Lower leg skin (tissue), 4 donors: ENCODE measurements at regions not wholly inside any gene's neighbourhood (a gene's known extent, or its start where the extent isn't known, plus 50 kb on each side); places are given as distances from the start of the nearest gene placed in this dataset.
"Not testable (repeated sequence)": the region's sequence is repeated elsewhere in the genome, so short reads cannot be mapped to it uniquely, and the experiment has no call there.

Experiments used
- DNase-seq, 2 donors: peaks; one replicate each; pipeline ENCODE4 v3.0.0-alpha.2; 2019; ENCODE audit warnings: low spot score in 2 of 2
- H3K4me3 ChIP-seq: fragments of 200-600 bp; sonication (generic); 2 replicates; pipeline ENCODE4 v1.5.1; 2017; ENCODE audit warnings: mild to moderate bottlenecking, low read depth; ENCODE audit not compliant: poor library complexity, severe bottlenecking
- CTCF ChIP-seq, 3 donors: fragments of 450-650 bp; IDR thresholded peaks; one replicate each; pipeline ENCODE4 v1.5.1; 2016; ENCODE audit warnings: antibody characterized with exemption in 3 of 3, mild to moderate bottlenecking in 3 of 3, moderate library complexity in 2 of 3
- POLR2A ChIP-seq, 2 donors: fragments of 450-650 bp; IDR thresholded peaks; one replicate each; pipeline ENCODE4 v1.6.1; 2016 to 2017; ENCODE audit warnings: antibody characterized with exemption in 2 of 2, mild to moderate bottlenecking in 1 of 2, moderate library complexity in 1 of 2
- WGBS, 2 donors: methylation state at CpG; one replicate each; pipeline ENCODE4 v1.1.5; 2018; 5-methylcytosine and 5-hydroxymethylcytosine counted together
- intact Hi-C: fragments of 100-400 bp; cut with DNase I; formaldehyde crosslinking; loops from one replicate; pipeline ENCODE4 v1.15.0; 2023; ENCODE audit warnings: low total_unique reads

GRCh38 chr14:34381304-34381703, 80.7 kb downstream of the SPTSSA start:
- DNase-seq, intact Hi-C loops, H3K4me3 ChIP-seq: not testable (repeated sequence)
- 84 to 90% methylated on average over 2 of the region's 2 CpGs for WGBS, 2 donors

- intact Hi-C loops, result no loop called here
- TF ChIP-seq CTCF (IDR thresholded peaks at IDR 0.05) (no peak), POLR2A (IDR thresholded peaks at IDR 0.05) (no peak)
- no peak for DNase-seq
- H3K4me3 ChIP-seq, result no peak overlapping the region
- 43 to 57% methylated on average over 4 of the region's 4 CpGs for WGBS, 2 donors
These were observed 81.6 kb downstream of the SPTSSA start for GRCh38 chr14:34380471-34380845.

GRCh38 chr14:34379816-34380470, 82.1 kb downstream of the SPTSSA start:
- H3K4me3 ChIP-seq, result no peak overlapping the region
- TF ChIP-seq POLR2A (IDR thresholded peaks at IDR 0.05) (no peak), CTCF (IDR thresholded peaks at IDR 0.05) (no peak)
- 43 to 45% methylated on average over 4 of the region's 4 CpGs for WGBS, 2 donors
- intact Hi-C loops, result no loop called here
- no peak for DNase-seq

- no peak overlapping the region for H3K4me3 ChIP-seq
- 78 to 83% methylated on average over 3 of the region's 3 CpGs for WGBS, 2 donors
- no peak for TF ChIP-seq CTCF (IDR thresholded peaks at IDR 0.05)
- TF ChIP-seq POLR2A (IDR thresholded peaks at IDR 0.05), result no peak
- no peak for DNase-seq
- intact Hi-C loops, result no loop called here
These were observed 85.3 kb downstream of the SPTSSA start for GRCh38 chr14:34376649-34377267.

- no peak for DNase-seq
- WGBS, 2 donors, result 44 to 60% methylated on average over 3 of the region's 3 CpGs
- TF ChIP-seq POLR2A (IDR thresholded peaks at IDR 0.05) (no peak), CTCF (IDR thresholded peaks at IDR 0.05) (no peak)
- intact Hi-C loops, result no loop called here
- H3K4me3 ChIP-seq, result no peak overlapping the region
These were observed 86.9 kb downstream of the SPTSSA start for GRCh38 chr14:34374998-34375740.

- intact Hi-C loops, result no loop called here
- WGBS, 2 donors, result 43 to 50% methylated on average over 2 of the region's 2 CpGs
- no peak for TF ChIP-seq CTCF (IDR thresholded peaks at IDR 0.05)
- no peak for DNase-seq
- H3K4me3 ChIP-seq, result no peak overlapping the region
These were observed 88.8 kb downstream of the SPTSSA start for GRCh38 chr14:34373191-34373590.
